Transverse colon (tissue), 4 donors: ENCODE measurements at regions not wholly inside any gene's neighbourhood (a gene's known extent, or its start where the extent isn't known, plus 50 kb on each side); places are given as distances from the start of the nearest gene placed in this dataset.

Experiments
- DNase-seq: peaks from one replicate; pipeline ENCODE4 v3.0.0-alpha.2; 2019
- H3K27ac ChIP-seq, 4 donors: fragments of 200-600 bp; sonication (generic); 2 replicates each; pipeline ENCODE4 v1.5.1; 2016 to 2018; ENCODE audit warnings: inconsistent platforms in 4 of 4
- H3K27me3 ChIP-seq: fragments of 200-600 bp; sonication (generic); 2 replicates; pipeline ENCODE4 v1.5.1; 2017; ENCODE audit warnings: inconsistent platforms
- H3K36me3 ChIP-seq, 4 donors: fragments of 200-600 bp; sonication (generic); 2 replicates each; pipeline ENCODE4 v1.5.1; 2017 to 2019; ENCODE audit warnings: inconsistent platforms in 4 of 4
- H3K4me1 ChIP-seq, 4 donors: fragments of 200-600 bp; sonication (generic); 2 replicates each; pipeline ENCODE4 v1.5.1; 2017 to 2020; ENCODE audit warnings: inconsistent platforms in 4 of 4
- H3K4me3 ChIP-seq, 4 donors: fragments of 200-600 bp; sonication (generic); 1 replicate in 1 of 4; 2 replicates in 3 of 4; pipeline versions ENCODE4 v1.5.1 to v1.6.1; 2017 to 2019; ENCODE audit warnings: inconsistent platforms in 4 of 4
- H3K9me3 ChIP-seq, 2 donors: fragments of 200-600 bp; sonication (generic); 2 replicates each; pipeline ENCODE4 v1.5.1; 2017 to 2019; ENCODE audit warnings: inconsistent platforms in 2 of 2
- CTCF ChIP-seq, 5 experiments: fragments of 200-600 bp in 3 of 5; fragments of 450-650 bp in 2 of 5; sonication (generic) in 3 of 5; IDR thresholded peaks; 1 replicate in 2 of 5; 2 replicates in 3 of 5; pipeline ENCODE4 v1.5.1; 2016 to 2017; ENCODE audit warnings: antibody characterized with exemption in 5 of 5, inconsistent platforms in 3 of 5, mild to moderate bottlenecking in 2 of 5, moderate library complexity in 1 of 5
- EP300 ChIP-seq: sonication (generic); formaldehyde crosslinking; IDR thresholded peaks from one replicate; pipeline ENCODE4 v1.6.1; 2017; ENCODE audit warnings: antibody characterized with exemption, low read depth
- POLR2A ChIP-seq: fragments of 450-650 bp; IDR thresholded peaks from one replicate; pipeline ENCODE4 v1.6.1; 2016; ENCODE audit warnings: antibody characterized with exemption, mild to moderate bottlenecking, moderate library complexity
- POLR2AphosphoS5 ChIP-seq, 3 donors: sonication (generic); formaldehyde crosslinking; IDR thresholded peaks; one replicate each; pipeline ENCODE4 v1.6.1; 2016; ENCODE audit warnings: antibody characterized with exemption in 3 of 3
- WGBS, 2 donors: methylation state at CpG; one replicate each; pipeline ENCODE4 v1.1.5; 2018; ENCODE audit warnings: low coverage in 1 of 2; 5-methylcytosine and 5-hydroxymethylcytosine counted together
- in situ Hi-C, 4 donors: fragments of 200-750 bp; cut with MboI; loops; one replicate each; pipeline versions ENCODE4 v1.15.0 to v1.15.1; 2017; ENCODE audit warnings: low sequenced_read_pairs in 3 of 4, low pct_ligation_motif_present in 1 of 4, low pct_unique_long_range_greater_than_20kb in 1 of 4
- intact Hi-C: fragments of 100-400 bp; cut with DNase I; formaldehyde crosslinking; loops from one replicate; pipeline ENCODE4 v1.15.1; 2023; ENCODE audit warnings: low total_unique reads

- Histone ChIP-seq H3K4me1 (peaks cover 8 to 16% (median 12%) of the 10 kb centered on the region in 4 donors), H3K4me3 (no peak overlapping the region), H3K27me3 (no peaks in the 10 kb centered on the region), H3K27ac (no peak overlapping the region), H3K36me3 (peaks cover 0 to 9% (median 4%) of the 10 kb centered on the region in 4 donors), H3K9me3 (no peaks in the 10 kb centered on the region)
- DNase-seq = no peak
- WGBS, 2 donors = 68% methylated on average over 5 of the region's 5 CpGs; no CpG with 5 or more reads in 1 of the 2 donors
- in situ Hi-C loops (loop anchor here in 1 of 4 donors (25.0 kb wide), 1 partner anchor 749 kb away; the partner anchor contains the start of gene SETD1A), intact Hi-C loops (no loop called here)
- TF ChIP-seq EP300 (no peak), CTCF (IDR thresholded peaks at IDR 0.05) (no peak), POLR2A (no peak), POLR2AphosphoS5 (IDR thresholded peaks at IDR 0.05) (no peak)
These were observed 162.7 kb upstream of the ZNF267 start for GRCh38 chr16:31710880-31711279.

GRCh38 chr16:31711344-31711845, 162.2 kb upstream of the ZNF267 start:
- in situ Hi-C loops (loop anchor here in 1 of 4 donors (25.0 kb wide), 1 partner anchor 749 kb away; the partner anchor contains the start of gene SETD1A), intact Hi-C loops (no loop called here)
- TF ChIP-seq CTCF (IDR thresholded peaks at IDR 0.05) (no peak), POLR2A (no peak), EP300 (no peak), POLR2AphosphoS5 (IDR thresholded peaks at IDR 0.05) (no peak)
- peaks cover 8 to 16% (median 12%) of the 10 kb centered on the region in 4 donors for H3K4me1 ChIP-seq
- no peaks in the 10 kb centered on the region for H3K27me3 ChIP-seq
- H3K36me3 ChIP-seq = peaks cover 0 to 5% (median 2%) of the 10 kb centered on the region in 4 donors
- WGBS, 2 donors = 88% methylated on average over 7 of the region's 7 CpGs; no CpG with 5 or more reads in 1 of the 2 donors
- no peak overlapping the region for H3K4me3 ChIP-seq
- H3K27ac ChIP-seq = no peak overlapping the region
- no peak for DNase-seq
- no peaks in the 10 kb centered on the region for H3K9me3 ChIP-seq

- in situ Hi-C loops = loop anchor here in 1 of 4 donors (25.0 kb wide), 1 partner anchor 750 kb away; the partner anchor contains the start of gene SETD1A
- DNase-seq = no peak
These were observed 161.5 kb upstream of the ZNF267 start for GRCh38 chr16:31712064-31712540.

GRCh38 chr16:31713071-31713944, 160.3 kb upstream of the ZNF267 start:
- in situ Hi-C loops = loop anchor here in 1 of 4 donors (25.0 kb wide), 1 partner anchor 751 kb away; the partner anchor contains the start of gene SETD1A

More at GRCh38 chr16:31712064-31712540, 161.5 kb upstream of the ZNF267 start:
- no peak overlapping the region for H3K27ac ChIP-seq
- H3K36me3 ChIP-seq = no peaks in the 10 kb centered on the region
- no peak overlapping the region for H3K4me3 ChIP-seq
- intact Hi-C loops = no loop called here
- H3K4me1 ChIP-seq = peaks cover 8 to 16% (median 12%) of the 10 kb centered on the region in 4 donors
- WGBS, 2 donors = 95 to 100% methylated on average over 2 to 8 of the region's 8 CpGs
- H3K27me3 ChIP-seq = no peaks in the 10 kb centered on the region
- TF ChIP-seq EP300 (no peak), POLR2A (no peak)
- no peaks in the 10 kb centered on the region for H3K9me3 ChIP-seq

More at GRCh38 chr16:31713071-31713944, 160.3 kb upstream of the ZNF267 start:
- H3K27ac ChIP-seq = peak overlapping the region; percentile 93 to 98 (median 94)
- H3K9me3 ChIP-seq = no peaks in the 10 kb centered on the region
- H3K4me1 ChIP-seq = peaks cover 8 to 16% (median 12%) of the 10 kb centered on the region in 4 donors
- intact Hi-C loops = no loop called here
- WGBS, 2 donors = 0% methylated on average over 3 to 55 of the region's 59 CpGs
- H3K4me3 ChIP-seq = peak overlapping the region; percentile 74 to 95 (median 90)
- H3K27me3 ChIP-seq = no peaks in the 10 kb centered on the region
- peak; percentile 94 for DNase-seq
- H3K36me3 ChIP-seq = no peaks in the 10 kb centered on the region
- TF ChIP-seq EP300 = no peak
- TF ChIP-seq CTCF (IDR thresholded peaks at IDR 0.05) = no peak
- peak; percentile 81 to 92 (median 89) for TF ChIP-seq POLR2AphosphoS5 (IDR thresholded peaks at IDR 0.05)
- peak; percentile 90 for TF ChIP-seq POLR2A
